Astrocyte (in vitro differentiated cells and primary cell): ENCODE measurements at regions not wholly inside any gene's neighbourhood (a gene's known extent, or its start where the extent isn't known, plus 50 kb on each side); places are given as distances from the start of the nearest gene placed in this dataset.

Source experiments
- CTCF ChIP-seq: IDR thresholded peaks from 2 replicates; pipeline ENCODE4 v1.5.1; 2011; ENCODE audit warnings: low read depth, mild to moderate bottlenecking, inconsistent platforms, low read length, moderate library complexity; ENCODE audit not compliant: insufficient read depth
- EZH2 ChIP-seq: IDR thresholded peaks from 2 replicates; pipeline ENCODE4 v1.6.1; 2012; ENCODE audit warnings: mild to moderate bottlenecking, low read length, inconsistent platforms; ENCODE audit not compliant: insufficient read depth

DNA sequence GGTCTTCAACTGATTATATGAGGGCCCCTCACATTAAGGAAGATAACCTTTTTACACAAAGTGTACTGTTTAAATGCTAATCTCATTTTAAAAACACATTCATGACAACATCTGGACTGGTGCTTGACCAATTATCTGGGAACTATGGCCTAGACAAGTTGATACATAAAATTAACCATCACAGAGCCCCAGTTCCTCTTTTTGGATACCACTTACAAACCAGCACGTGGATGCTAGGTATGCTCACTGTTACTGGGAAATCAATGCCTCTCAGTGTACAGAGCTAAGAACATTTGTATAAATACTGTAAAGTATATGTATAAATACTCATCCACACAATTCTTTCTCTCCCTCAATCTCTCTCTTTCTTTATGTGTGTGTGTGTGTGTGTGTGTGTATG, 1217.8 kb upstream of the LRRTM3 start:
- TF ChIP-seq CTCF, result no peak
- TF ChIP-seq EZH2, result no peak
